GM21529 (cell line): ENCODE measurements at regions not wholly inside any gene's neighbourhood (a gene's known extent, or its start where the extent isn't known, plus 50 kb on each side); places are given as distances from the start of the nearest gene placed in this dataset.

Source experiments
- ATAC-seq: cut with Tn5 transposase; IDR thresholded peaks from one replicate; pipeline ENCODE4 v1.9.1; 2021; ENCODE audit not compliant: unreplicated experiment

DNA sequence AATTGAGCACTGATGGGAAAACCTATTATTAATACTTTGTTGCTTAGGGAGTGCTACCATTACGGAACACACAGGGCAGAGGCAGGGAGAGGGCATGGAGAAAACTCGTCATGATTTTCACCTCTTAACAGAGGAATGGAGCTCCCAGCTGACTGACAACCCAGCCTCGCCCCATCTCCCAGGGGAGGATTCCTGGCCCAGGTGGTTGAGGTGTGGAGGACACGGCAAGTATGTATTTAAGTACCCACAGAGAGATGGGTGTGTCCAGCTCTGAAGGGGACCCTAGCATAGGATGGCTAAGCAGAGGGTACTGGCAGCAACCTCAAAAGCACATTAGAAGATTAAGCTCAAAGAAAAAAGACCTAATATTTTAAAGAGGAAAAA is 261.9 kb upstream of the MOCS1 start:
- ATAC-seq = no peak

DNA sequence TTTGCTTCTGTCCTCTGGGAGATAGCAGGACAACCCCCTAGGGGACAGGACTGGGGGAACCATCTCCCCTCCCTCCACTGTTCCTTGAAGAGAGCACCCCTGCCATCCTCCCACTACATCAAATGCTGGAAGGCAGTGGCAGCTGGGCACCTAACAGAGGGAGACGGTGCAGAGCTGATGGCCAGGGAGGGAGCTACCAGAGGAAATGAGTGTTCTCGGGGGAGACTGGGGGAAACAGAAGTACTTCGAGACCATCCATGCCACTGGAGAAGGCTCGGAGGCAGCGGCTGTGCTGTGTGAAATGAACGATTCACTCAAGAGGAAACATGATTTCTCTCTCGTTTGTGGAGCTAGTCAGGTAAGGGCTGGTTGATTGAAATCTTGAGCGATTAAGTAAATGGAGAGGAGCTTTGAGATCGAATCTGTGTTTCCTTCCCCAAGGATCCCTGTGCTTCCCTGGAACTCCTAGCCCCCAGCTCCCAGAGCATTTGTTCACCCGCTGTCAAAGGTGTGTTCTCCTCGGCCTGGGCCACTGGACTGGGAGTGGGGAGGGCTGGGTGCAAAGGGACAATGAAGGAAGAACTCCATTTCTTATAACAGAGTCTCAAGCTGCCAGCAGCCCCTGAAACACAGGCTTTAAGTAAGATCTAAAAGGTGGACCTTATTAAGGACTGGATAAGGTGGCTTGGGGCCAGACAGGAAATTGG is 261.3 kb upstream of the MOCS1 start:
- ATAC-seq = no peak

DNA sequence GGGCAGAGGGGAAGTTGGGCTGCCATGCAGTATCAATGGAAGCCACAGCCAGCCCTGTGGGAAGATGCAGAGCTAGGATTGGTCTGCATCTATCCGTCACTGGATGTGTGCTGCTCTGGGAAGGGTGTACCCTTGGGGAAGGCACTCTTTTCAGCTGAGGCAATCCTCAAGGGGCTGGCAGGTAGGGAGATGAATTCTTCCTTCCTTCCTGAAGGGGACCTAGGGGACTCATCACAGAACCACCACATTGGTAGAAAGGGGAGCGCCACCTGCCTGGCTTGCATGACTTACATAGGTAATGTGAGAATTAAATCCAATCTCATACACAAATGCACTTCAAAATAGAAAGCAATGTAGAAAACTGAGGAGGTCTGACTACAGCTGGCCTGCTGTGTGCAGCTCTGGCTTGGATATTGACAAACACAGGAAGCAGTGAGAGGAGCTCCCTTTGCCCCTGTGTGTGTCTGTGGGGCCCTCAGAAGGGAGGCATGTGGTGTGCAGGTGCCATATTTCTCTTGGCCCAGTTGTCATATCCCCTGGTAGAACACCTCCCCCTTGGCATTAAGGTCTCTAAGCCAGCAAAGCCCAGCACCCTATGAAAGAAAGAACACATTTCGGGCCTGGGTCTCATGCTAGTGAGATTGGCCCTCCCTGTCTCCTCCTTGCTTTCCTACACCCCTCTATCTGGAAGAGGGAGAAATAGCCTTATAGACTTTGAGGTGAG is 260.3 kb upstream of the MOCS1 start:
- no peak for ATAC-seq

GRCh38 chr6:40192516-40192915 is 258.3 kb upstream of the MOCS1 start:
- no peak for ATAC-seq

DNA sequence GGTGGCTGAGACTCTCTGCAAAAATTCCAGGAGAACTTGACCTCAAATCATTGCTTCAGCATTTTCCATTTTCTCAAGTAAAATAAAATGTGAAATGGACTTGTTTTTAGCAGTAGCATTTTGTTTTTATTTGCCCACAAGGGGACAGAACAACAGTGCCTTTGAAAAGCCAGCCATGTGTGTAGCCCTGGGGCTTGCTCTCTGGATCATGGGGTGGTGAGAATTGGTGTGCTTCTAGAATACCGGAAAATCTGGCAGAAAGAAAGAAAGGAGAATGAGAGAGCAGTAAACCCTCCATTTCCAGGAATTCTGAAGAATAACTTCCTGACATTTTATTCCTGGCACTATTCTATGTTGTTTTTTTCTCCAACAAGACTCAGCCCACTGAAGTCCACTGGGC is 254.7 kb upstream of the MOCS1 start:
- ATAC-seq = no peak

- ATAC-seq = no peak
Observed at GRCh38 chr6:40187535-40188144, 253.4 kb upstream of the MOCS1 start.

GRCh38 chr6:40185486-40185885 is 251.2 kb upstream of the MOCS1 start:
- ATAC-seq = no peak

DNA sequence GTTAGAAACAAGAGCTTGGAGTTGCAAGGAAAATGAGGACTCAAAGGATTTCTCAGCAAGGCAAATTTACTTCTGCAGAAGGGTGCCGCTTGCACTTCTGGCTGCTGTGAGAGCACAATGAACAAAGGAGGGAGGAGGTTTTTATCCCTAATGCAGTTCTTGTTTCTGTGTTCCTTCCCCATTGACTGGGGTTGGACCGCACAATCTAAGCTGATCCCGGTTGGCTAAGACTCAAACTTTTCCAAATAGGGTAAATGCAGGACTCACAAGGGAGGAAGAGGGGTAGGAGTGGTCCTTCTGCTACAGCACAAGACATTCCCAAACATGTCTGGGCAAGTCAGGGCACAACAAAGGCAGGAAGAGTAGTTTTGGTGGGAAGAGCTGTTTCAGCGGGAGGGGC is 249.6 kb upstream of the MOCS1 start:
- no peak for ATAC-seq

DNA sequence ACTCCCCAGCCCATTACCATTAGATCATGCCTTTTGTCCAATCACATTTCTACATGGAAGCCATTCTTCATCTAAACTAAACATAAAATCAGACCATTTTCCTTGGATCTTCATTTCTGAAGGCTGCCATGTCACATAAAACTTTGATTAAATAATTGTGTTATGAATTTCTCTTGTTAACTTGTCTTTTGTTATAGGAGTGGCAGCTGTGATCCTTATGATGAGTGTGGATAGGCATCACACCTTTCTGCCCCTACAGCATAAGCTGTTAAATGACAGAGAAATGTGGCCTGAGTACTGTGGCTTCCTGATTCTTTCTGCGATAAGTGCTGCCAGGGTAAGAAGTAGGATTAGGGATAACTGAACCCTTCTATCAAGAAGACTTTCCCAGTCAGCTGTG is 247.1 kb upstream of the MOCS1 start:
- ATAC-seq = no peak

- ATAC-seq = no peak
Observed at GRCh38 chr6:40180271-40180670, 246.0 kb upstream of the MOCS1 start.

DNA sequence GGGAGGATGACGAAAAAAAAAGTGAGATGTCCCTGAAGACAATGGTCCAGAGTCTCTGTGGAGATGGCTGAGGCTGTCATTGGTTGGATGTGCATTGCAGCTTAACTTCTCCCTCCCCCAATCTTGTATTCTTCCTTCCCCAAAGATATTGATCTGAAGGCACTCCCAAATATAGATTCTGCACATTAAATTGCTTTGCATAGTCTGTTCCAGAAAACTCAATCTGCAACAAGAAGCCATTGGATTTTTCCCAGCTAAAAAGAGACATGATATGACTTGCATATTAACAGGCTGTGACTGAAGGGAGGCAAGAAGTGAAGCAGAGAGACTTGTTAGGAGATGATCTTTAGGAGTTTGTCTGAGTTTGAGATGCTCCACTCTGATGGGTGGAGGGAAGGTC is 245.2 kb upstream of the MOCS1 start:
- ATAC-seq = no peak

GRCh38 chr6:40177598-40177997 is 243.3 kb upstream of the MOCS1 start:
- no peak for ATAC-seq

DNA sequence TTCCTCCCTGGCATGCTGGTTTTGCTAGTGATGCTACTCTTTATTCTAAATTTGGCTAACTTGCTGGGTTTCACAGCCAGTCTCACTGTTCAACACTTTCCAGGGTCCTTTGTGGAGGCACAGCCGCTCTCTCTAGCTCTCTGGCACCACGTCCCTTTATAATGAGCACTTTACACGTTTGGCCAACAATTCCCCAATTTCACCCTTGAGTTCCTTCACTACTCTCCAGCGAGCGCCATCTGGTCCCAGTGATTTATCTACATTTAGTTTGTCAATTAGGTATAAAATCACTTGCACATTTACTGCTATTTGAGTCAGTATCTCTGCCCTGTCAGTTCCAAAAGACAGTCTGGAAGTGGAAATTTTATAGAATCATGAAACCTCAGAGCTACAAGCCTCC is 241.9 kb upstream of the MOCS1 start:
- no peak for ATAC-seq

DNA sequence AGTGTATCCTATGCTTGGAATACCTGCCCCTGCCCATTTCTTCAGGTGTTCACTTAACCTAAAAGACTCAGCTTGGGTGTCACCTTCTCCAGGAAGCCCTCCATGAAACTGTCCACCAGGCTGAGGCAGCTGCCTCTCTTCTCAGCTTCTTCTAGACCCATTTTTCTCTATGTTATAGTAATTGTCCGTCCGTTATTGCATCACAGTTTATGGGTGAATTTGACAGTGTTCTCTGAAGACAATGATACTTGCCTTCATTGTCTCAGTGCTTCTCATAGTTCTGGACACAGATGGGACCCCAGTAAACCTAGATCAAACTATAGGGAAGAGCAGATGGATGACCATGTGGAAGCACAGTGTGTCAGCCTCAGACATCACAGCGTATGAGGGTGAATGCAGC is 238.0 kb upstream of the MOCS1 start:
- no peak for ATAC-seq

DNA sequence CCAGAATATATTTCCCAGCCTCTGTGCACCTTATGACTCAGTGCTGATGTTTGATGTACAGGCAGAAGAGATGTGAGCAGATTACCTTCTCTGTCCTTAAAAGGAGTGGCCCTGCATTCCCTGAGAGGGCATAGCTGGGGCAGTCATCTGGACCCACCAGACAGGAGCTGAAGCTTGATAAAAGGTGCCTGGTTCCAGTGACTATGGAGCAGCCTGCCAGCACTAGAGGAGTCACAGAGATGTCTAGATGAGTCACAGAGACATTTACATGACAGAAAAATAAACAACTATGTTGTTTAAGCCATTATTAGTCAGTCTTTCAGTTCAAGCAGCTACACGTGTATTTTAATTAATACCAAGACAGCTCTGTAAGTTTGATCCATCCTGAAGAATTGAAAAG is 237.1 kb upstream of the MOCS1 start:
- ATAC-seq = no peak

DNA sequence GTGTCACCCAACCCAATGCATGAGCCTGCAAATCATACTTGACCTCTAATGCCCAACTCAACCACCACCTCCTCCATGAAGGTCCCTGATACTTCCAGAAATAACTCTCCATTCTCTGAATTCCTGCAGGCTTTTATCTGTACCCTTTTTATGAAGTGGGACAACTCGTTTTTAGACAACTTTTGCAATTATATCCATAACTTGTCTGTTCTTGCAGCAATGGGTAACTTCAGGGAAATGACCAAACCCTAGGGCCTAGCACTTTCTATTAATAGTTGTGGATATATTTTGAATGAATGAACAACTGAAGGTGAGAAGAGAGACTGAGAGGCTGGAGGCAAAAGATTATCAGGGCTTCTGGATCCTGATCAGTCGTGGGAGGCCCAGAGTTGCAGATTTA is 236.6 kb upstream of the MOCS1 start:
- ATAC-seq = no peak

DNA sequence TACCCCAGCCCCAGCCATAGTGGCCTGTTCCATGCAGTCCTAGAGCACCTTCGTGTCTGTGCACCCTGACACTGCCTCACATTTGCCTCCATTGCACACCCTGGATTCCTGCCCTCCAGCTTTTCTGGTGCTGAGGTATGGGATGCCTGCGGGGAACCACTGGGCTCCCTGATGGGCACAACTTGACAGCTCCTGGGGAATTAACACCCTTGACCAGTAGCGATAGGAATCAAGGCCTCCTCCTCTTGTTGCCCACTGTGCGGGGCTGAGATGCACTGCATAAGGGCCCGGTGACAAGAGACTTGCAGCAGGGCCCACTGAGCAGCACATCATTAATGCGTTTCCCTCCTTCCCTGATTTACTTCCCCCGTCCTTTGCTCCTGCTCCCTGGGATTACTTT is 235.6 kb upstream of the MOCS1 start:
- no peak for ATAC-seq

GRCh38 chr6:40166963-40167362 is 232.7 kb upstream of the MOCS1 start:
- no peak for ATAC-seq

DNA sequence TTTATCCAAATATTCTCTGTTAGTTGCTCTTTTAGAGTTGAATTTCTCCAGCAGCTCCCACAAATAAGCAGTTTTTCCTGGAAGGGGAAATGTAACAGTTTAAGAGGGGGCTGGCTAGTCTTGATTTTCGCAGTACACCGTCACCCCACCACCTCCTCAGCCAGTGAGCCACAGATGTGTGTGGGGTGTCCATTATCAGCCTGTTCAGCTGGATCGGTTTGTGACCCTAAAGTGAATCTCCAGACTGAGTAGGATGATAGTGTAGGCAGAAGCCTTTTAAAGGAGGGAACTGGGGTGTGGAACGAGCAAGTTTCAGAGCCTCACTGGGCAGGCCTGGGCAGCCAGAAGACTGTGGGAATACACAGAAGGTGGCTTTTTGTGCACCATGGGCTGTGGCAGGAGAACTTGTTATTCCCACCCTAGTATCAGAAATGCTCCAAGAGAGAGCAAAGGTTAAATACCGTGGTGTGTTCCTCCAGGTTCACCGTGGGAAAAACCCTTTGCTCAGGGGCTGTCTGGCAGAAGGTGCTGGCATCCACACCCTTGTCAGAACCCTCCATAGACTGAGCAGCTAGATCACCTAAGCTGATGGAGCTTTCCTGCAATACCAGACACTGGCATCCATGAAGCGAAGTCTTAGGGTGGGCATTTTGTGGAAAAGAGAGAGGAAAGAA is 230.9 kb upstream of the MOCS1 start:
- no peak for ATAC-seq

- no peak for ATAC-seq
Observed at GRCh38 chr6:40164345-40164755, 230.1 kb upstream of the MOCS1 start.

GRCh38 chr6:40163924-40164323 is 229.7 kb upstream of the MOCS1 start:
- ATAC-seq = no peak

GRCh38 chr6:40162074-40162473 is 227.8 kb upstream of the MOCS1 start:
- no peak for ATAC-seq
